HG03432 (cell line): ENCODE measurements at regions not wholly inside any gene's neighbourhood (a gene's known extent, or its start where the extent isn't known, plus 50 kb on each side); places are given as distances from the start of the nearest gene placed in this dataset.

Source experiments
- ATAC-seq: cut with Tn5 transposase; IDR thresholded peaks from one replicate; pipeline ENCODE4 v1.9.1; 2021; ENCODE audit warnings: mild to moderate bottlenecking, moderate library complexity; ENCODE audit not compliant: unreplicated experiment

- ATAC-seq: no peak
Measured at GRCh38 chr10:128542659-128543058, 416.4 kb upstream of the MKI67 start.

DNA sequence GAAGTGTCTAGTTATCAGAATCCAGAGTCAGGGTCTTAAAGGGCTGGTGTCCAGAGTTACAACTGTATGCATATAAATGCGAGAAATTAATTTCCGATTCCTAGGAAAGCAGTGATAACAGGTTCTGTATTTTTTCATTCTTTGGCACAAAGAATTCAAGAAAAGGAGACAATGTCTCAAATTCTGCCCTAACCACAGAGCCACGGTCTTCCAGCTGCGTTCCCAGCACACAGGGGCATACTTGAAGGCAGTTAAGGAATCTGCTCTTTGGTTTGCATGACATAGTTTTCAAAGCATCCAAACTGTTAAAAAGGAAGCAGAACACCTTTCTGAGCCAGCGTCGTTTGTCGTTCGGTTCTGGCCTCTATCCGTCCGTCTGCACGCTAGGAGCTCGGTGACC, 416.9 kb upstream of the MKI67 start:
- no peak for ATAC-seq

DNA sequence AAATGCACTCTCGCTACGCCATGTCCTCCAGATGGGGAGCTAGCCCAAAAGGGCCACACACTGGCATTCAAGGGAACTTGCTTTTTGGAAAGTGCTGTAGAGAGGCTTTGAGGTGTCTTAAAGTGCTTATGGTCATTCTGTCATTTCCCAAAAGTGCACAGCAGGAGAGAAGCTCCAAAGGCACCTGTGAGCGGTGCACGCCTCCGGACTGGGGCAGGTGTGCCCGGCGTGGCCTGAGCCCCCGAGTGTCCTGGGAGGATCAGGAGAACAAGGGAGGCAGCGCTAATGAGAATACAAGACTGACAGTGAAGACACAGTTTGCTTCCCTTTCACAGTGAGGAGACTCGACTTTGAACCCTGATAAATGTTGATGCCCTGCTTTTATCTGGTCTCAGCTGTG, 419.0 kb upstream of the MKI67 start:
- ATAC-seq: no peak

GRCh38 chr10:128546651-128547165, 420.5 kb upstream of the MKI67 start:
- no peak for ATAC-seq

DNA sequence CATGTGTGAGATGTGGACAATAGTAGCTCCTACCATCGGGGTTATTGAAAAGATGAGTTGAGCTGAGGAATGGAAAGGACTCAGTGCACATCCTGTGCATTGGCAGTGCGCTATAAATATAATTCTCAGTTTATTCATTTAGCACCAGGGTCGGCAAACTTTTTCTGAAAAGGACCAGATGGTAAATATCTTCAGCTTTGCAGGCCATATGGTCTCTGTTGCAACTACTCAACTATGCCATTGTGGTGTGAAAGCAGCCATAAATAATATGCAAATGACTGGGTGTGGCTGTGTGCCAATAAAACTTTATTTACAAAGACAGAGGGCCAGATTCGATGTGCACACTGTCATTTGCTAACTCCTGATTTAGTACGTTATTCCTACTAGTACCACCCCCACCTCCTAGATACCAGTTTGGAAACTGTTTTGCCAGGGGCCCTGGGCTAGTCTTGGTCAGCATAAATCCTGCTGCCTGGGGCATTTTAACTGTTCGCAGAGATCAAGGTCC, 422.9 kb upstream of the MKI67 start:
- no peak for ATAC-seq

DNA sequence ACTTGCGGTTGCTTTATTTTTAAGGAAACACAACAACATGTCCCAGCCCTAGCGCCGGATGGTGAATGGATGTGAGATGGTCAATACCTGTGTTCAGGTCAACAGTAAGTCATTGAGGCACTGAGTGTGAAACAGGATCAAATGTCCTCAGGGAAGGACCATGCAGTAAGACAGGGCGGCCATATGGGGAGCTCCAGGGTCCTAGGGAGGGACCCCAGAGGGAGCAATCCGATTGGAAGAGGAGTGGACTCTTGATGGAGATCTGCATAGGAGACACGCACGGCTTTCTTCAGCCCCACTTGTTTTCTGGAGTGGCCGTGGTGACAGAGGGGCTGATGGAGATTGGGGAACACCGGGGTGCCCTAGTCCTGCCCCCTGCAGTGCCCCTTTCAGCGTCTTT, 423.8 kb upstream of the MKI67 start:
- ATAC-seq: no peak

- no peak for ATAC-seq
Measured at GRCh38 chr10:128551475-128551874, 425.3 kb upstream of the MKI67 start.

- ATAC-seq: no peak
Measured at GRCh38 chr10:128553755-128554154, 427.5 kb upstream of the MKI67 start.

GRCh38 chr10:128556182-128557110, 430.2 kb upstream of the MKI67 start:
- ATAC-seq: no peak

DNA sequence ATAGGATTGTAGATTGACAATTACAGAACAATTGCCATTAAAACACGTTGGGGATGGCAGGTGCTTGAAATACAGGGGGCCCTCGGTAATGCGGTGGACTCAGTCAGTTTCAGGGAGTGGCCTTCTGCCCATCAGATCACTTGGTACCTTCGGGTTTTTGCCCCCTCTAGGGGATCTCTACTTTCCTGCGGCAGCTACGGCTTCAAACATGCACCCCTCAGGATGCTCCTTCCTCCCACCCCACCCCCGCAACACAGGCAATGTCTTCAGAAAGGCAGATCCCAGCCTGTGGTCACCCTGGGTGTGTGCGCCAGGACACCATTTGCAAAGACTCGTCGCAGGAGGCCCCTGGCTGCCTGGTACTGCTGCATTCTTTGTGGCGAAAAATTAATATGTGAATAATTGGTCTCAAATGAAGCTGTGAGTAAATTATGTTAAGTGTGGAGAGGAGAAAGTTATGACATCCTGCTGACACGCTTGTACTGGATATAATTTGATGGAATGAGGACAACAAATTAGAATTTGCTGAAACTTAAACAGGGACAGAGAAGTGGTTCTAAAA, 431.0 kb upstream of the MKI67 start:
- no peak for ATAC-seq

- no peak for ATAC-seq
Measured at GRCh38 chr10:128560406-128560805, 434.2 kb upstream of the MKI67 start.

GRCh38 chr10:128560993-128561392, 434.8 kb upstream of the MKI67 start:
- no peak for ATAC-seq

DNA sequence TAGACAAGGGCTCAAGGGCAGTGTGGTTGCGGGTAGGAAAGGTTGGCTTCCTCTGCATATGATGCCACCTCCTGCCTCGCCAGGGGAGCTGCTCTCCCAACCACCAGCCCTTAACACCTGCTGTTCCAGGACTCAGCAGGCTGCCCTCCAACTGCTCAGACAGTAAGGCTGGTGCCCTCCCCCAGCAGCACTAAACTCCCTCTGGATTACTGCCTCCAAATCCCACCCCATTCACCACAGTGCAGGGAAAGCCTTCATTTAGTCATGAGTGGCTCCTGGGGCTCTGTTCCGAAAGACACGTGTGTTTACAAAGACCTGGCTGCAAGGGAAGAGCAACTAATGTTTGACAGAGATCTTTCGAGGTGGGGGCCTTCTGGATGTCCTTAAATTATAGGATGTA, 437.2 kb upstream of the MKI67 start:
- ATAC-seq: no peak

- ATAC-seq: no peak
Measured at GRCh38 chr10:128563904-128564303, 437.7 kb upstream of the MKI67 start.

DNA sequence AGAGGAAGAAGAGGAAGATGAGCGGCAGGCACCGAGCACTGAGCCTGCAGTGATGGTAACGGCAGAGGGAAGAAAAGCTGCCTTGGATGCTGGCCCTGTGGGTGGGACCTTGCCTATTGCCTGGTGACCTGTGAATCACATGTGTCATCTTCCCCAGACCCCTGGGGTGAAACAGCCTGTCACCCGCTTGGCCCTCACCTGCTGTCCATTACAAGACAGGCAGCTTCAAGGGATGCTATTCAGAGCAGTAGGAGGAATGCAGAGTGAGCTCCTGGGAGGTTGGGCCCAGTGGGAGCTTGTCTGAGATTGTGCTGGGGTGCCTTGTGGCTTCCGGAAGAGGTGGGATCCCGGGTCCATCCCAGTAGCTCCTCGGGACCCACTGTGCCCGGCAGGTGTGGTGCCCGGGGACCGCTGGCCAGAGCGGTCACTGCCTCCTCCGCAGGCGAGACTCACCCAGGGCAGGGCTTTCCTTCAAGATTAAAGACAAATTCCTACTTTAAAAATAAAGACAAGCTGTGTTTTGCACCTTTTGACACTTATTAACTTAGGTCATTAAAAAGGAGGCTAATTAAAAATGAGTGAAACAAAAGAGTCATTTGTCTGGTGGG, 440.2 kb upstream of the MKI67 start:
- ATAC-seq: no peak

DNA sequence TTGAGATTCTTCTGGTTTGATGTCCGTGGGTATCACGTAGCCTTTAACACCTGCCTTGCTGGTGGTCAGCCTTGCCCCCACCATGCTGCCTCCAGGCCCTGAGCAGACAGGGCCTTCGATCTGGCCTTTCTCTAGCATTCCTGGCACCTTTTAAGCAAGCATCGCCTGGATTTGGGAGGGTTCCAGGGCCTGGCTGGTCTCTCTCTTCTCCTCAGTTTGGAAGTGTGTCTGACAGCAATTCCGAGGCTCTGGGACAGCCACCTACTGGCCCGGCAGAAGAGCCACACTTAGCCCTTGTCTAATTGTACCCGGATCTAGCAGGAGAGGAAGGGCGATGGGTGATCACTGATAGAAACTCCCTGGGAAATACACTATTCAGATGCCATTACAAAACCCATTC, 441.3 kb upstream of the MKI67 start:
- ATAC-seq: no peak

- ATAC-seq: no peak
Measured at GRCh38 chr10:128568041-128568440, 441.8 kb upstream of the MKI67 start.

GRCh38 chr10:128568491-128568890, 442.3 kb upstream of the MKI67 start:
- ATAC-seq: no peak

GRCh38 chr10:128568990-128569945, 443.0 kb upstream of the MKI67 start:
- ATAC-seq: no peak

DNA sequence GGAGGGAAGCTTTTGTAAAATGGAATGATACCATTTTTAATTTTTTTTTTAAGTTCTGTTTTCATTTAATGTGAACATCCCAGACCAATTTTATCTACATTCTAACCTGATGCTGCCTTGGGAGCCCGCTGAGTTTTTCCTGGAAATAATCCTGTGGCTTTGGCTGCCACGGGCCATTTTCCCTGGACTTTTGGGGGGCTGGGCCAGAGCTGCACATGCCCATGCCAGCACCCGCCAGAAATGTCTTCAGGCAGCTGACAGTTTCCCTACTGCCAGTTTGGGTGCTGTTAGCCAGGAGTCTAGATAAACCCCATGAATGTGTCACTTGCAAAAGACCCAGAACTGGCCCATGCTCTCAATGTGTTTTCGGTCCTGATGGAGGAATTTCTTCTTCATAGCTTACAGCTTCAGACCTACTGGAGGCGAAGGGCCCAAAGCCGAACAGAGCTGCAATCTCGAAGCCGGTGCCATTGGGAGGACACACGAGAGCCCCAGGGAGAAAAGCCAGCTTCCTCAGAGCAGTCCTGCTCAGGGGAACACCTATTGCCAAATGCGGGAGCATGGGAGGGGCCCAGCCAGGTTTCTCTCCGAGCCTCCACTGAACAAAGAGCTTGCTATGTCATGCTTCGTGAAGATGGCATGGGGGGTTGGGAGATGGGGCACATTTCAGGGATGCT, 444.2 kb upstream of the MKI67 start:
- no peak for ATAC-seq
